Lower leg skin (tissue), 4 donors: ENCODE measurements at regions not wholly inside any gene's neighbourhood (a gene's known extent, or its start where the extent isn't known, plus 50 kb on each side); places are given as distances from the start of the nearest gene placed in this dataset.
"Not testable (repeated sequence)": the region's sequence is repeated elsewhere in the genome, so short reads cannot be mapped to it uniquely, and the experiment has no call there.

Experiments
- DNase-seq, 2 donors: peaks; one replicate each; pipeline ENCODE4 v3.0.0-alpha.2; 2019; ENCODE audit warnings: low spot score in 2 of 2
- H3K4me3 ChIP-seq: fragments of 200-600 bp; sonication (generic); 2 replicates; pipeline ENCODE4 v1.5.1; 2017; ENCODE audit warnings: mild to moderate bottlenecking, low read depth; ENCODE audit not compliant: poor library complexity, severe bottlenecking
- CTCF ChIP-seq, 3 donors: fragments of 450-650 bp; IDR thresholded peaks; one replicate each; pipeline ENCODE4 v1.5.1; 2016; ENCODE audit warnings: antibody characterized with exemption in 3 of 3, mild to moderate bottlenecking in 3 of 3, moderate library complexity in 2 of 3
- POLR2A ChIP-seq, 2 donors: fragments of 450-650 bp; IDR thresholded peaks; one replicate each; pipeline ENCODE4 v1.6.1; 2016 to 2017; ENCODE audit warnings: antibody characterized with exemption in 2 of 2, mild to moderate bottlenecking in 1 of 2, moderate library complexity in 1 of 2
- WGBS, 2 donors: methylation state at CpG; one replicate each; pipeline ENCODE4 v1.1.5; 2018; 5-methylcytosine and 5-hydroxymethylcytosine counted together
- intact Hi-C: fragments of 100-400 bp; cut with DNase I; formaldehyde crosslinking; loops from one replicate; pipeline ENCODE4 v1.15.0; 2023; ENCODE audit warnings: low total_unique reads

GRCh38 chr4:77264826-77265225 is 107.8 kb downstream of the CCNG2 start:
- WGBS, 2 donors: 52 to 72% methylated on average over 2 of the region's 2 CpGs
- TF ChIP-seq POLR2A (IDR thresholded peaks at IDR 0.05) (no peak), CTCF (IDR thresholded peaks at IDR 0.05) (no peak)
- no peak for DNase-seq
- intact Hi-C loops: no loop called here
- no peak overlapping the region for H3K4me3 ChIP-seq

GRCh38 chr4:77268108-77268507 is 111.1 kb downstream of the CCNG2 start:
- no peak for DNase-seq
- intact Hi-C loops: no loop called here
- no peak for TF ChIP-seq POLR2A (IDR thresholded peaks at IDR 0.05)
- no peak for TF ChIP-seq CTCF (IDR thresholded peaks at IDR 0.05)

DNA sequence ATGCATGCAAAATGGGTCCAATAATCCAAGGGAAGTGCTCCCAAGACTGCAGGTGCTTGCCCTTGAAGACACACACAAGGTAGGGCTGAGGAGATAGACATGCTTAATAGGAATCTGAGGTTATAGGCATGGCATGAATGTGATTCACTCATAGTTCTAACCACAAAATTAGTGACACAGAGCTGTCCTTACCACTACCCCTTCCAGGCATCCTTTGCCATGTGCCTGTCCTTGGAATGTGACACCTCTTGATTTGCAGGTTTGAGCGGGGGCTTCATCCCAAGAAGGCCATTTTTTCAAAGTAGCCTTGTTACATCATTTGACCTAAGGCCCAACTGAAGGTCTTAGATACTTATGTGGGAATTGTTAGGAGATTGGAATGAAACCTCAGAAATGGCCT is 112.5 kb downstream of the CCNG2 start:
- WGBS, 2 donors: 78 to 82% methylated on average over 1 of the region's 1 CpG
- TF ChIP-seq POLR2A (IDR thresholded peaks at IDR 0.05): no peak
- no peak for TF ChIP-seq CTCF (IDR thresholded peaks at IDR 0.05)
- DNase-seq: no peak
- H3K4me3 ChIP-seq: no peak overlapping the region
- intact Hi-C loops: no loop called here

More at GRCh38 chr4:77268108-77268507, 111.1 kb downstream of the CCNG2 start:
- no peak overlapping the region for H3K4me3 ChIP-seq
- 44 to 69% methylated on average over 2 of the region's 2 CpGs for WGBS, 2 donors

GRCh38 chr4:77273412-77273811 is 116.4 kb downstream of the CCNG2 start:
- intact Hi-C loops: no loop called here
- 54 to 57% methylated on average over 2 of the region's 2 CpGs for WGBS, 2 donors
- no peak overlapping the region for H3K4me3 ChIP-seq
- DNase-seq: no peak
- TF ChIP-seq CTCF (IDR thresholded peaks at IDR 0.05): no peak
- no peak for TF ChIP-seq POLR2A (IDR thresholded peaks at IDR 0.05)

- intact Hi-C loops, H3K4me3 ChIP-seq: not testable (repeated sequence)
- DNase-seq: peak in 1 of 2 donors; percentile 22
- WGBS, 2 donors: 20 to 46% methylated on average over 2 of the region's 2 CpGs
Observed at GRCh38 chr4:77279114-77279513, 122.1 kb downstream of the CCNG2 start.

GRCh38 chr4:77282305-77282704 is 125.3 kb downstream of the CCNG2 start:
- no peak for TF ChIP-seq CTCF (IDR thresholded peaks at IDR 0.05)
- no peak for TF ChIP-seq POLR2A (IDR thresholded peaks at IDR 0.05)
- intact Hi-C loops: no loop called here
- H3K4me3 ChIP-seq: no peak overlapping the region
- 54 to 63% methylated on average over 3 of the region's 3 CpGs for WGBS, 2 donors
- no peak for DNase-seq
